ENCODE measurements at regions not wholly inside any gene's neighbourhood (a gene's known extent, or its start where the extent isn't known, plus 50 kb on each side); places are given as distances from the start of the nearest gene placed in this dataset.

DNA sequence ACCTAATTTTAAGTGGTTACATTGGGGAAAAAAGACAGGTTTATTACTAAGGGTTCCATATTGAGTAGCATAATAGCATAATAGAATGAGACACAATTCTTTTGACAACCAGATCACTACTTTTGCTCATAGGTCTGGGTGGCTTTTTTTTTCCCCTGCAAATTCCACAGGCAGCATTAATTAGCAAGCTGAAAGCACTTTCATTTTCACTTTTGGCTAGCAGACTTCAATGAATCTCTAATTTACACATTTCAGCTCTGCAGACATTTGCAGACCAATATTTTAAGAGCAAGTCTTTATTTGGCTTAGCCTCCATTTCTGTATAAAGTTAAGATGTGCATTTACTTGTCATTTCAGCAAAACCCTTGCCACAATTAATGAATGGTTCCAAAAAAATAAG is 185.5 kb downstream of the NOL4 start:
- TF ChIP-seq, protein P1, sequence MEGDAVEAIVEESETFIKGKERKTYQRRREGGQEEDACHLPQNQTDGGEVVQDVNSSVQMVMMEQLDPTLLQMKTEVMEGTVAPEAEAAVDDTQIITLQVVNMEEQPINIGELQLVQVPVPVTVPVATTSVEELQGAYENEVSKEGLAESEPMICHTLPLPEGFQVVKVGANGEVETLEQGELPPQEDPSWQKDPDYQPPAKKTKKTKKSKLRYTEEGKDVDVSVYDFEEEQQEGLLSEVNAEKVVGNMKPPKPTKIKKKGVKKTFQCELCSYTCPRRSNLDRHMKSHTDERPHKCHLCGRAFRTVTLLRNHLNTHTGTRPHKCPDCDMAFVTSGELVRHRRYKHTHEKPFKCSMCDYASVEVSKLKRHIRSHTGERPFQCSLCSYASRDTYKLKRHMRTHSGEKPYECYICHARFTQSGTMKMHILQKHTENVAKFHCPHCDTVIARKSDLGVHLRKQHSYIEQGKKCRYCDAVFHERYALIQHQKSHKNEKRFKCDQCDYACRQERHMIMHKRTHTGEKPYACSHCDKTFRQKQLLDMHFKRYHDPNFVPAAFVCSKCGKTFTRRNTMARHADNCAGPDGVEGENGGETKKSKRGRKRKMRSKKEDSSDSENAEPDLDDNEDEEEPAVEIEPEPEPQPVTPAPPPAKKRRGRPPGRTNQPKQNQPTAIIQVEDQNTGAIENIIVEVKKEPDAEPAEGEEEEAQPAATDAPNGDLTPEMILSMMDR (IDR thresholded peaks at IDR 0.05; ENCODE audit: low read depth, low read length) = no peak
- no peak for DNase-seq (ENCODE audit: low read depth, low spot score)
- H3K4me3 ChIP-seq (ENCODE audit: low read depth, low read length) = no peak overlapping the region
- in situ Hi-C loops (cut with HindIII; ENCODE audit: low sequenced_read_pairs) = no loop called here

DNA sequence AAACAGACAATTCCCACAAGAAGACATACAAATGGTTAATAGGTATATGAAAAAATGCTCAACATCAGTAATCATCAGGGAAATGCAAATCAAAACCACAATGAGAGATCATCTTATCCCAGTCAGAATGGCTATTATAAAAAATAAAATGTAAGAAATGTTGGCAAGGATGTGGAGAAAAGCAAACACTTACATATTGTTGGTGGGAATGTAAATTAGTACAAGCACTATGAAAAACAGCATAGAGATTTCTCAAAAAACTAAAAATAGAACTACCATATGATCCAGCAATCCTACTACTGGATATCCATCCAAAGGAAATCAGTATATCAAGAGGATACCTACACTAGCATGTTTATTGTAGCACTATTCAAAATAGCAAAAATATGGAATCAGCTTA is 186.6 kb downstream of the NOL4 start:
- no peak for DNase-seq (ENCODE audit: low read depth, low spot score)
- TF ChIP-seq, protein P1 (IDR thresholded peaks at IDR 0.05; ENCODE audit: low read depth, low read length) = no peak
- in situ Hi-C loops (cut with HindIII; ENCODE audit: low sequenced_read_pairs) = no loop called here
- H3K4me3 ChIP-seq (ENCODE audit: low read depth, low read length) = no peak overlapping the region

DNA sequence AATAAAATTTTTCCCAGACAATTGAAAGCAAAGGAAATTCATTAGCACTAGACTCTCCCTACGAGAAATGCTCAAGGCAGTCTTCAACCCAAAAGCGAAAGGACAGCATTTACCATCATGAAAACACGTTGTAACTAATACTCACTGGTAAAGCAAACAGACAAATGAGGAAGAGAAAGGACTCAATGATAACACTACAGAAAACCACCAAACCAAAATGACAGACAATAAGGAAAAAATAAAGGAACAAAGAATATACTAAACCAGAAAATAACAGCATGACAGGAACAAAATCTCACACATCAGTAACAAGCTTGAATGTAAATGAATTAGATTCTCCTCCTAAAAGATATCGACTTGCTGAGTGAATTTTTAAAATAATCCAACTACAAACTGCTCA is 190.7 kb downstream of the NOL4 start:
- no peak overlapping the region for H3K4me3 ChIP-seq (ENCODE audit: low read depth, low read length)
- in situ Hi-C loops (cut with HindIII; ENCODE audit: low sequenced_read_pairs) = no loop called here
- no peak for DNase-seq (ENCODE audit: low read depth, low spot score)
- TF ChIP-seq, protein P1 (IDR thresholded peaks at IDR 0.05; ENCODE audit: low read depth, low read length) = no peak

DNA sequence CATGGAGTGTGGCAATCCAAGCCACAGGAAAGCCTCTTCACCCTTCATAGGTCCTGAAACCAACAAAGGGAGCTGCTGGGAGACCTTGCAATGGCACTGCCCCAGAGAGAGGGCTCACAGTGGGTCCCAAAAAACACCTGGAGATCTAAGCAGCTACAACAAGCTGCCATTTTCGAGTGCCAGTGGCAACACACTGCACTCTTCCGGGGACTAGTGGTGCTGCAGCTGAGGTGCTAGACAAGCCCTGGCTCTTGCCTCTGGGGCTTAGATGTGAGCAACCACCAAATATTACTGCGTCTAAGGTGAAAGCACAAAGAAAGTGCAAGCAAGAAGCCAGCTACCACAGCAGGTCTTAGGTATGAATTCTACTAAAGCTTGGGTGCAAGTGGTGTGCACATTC is 192.9 kb downstream of the NOL4 start:
- TF ChIP-seq, protein P1 (IDR thresholded peaks at IDR 0.05; ENCODE audit: low read depth, low read length) = no peak
- no peak for DNase-seq (ENCODE audit: low read depth, low spot score)
- in situ Hi-C loops (cut with HindIII; ENCODE audit: low sequenced_read_pairs) = no loop called here
- no peak overlapping the region for H3K4me3 ChIP-seq (ENCODE audit: low read depth, low read length)

DNA sequence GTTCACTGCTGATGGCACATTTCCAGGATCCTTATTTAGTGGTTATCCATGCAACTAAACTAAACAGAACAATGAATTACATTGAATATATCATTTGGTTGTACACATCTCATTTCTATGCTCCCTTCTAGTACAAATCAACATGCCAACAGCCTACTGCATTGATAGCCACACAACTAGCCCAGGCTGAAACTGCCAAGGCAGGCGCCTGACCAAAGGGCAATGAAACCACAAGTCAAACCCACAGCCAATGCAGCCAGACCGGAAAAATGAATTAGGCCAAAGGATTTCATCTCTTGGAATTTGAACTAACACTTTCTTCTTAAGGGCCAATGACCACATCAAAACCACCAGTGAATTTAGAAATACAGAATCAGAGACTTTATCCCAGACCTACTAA is 196.4 kb downstream of the NOL4 start:
- DNase-seq (ENCODE audit: low read depth, low spot score) = peak; percentile 87
- H3K4me3 ChIP-seq (ENCODE audit: low read depth, low read length) = no peak overlapping the region
- TF ChIP-seq, protein P1 (IDR thresholded peaks at IDR 0.05; ENCODE audit: low read depth, low read length) = no peak
- in situ Hi-C loops (cut with HindIII; ENCODE audit: low sequenced_read_pairs) = no loop called here

DNA sequence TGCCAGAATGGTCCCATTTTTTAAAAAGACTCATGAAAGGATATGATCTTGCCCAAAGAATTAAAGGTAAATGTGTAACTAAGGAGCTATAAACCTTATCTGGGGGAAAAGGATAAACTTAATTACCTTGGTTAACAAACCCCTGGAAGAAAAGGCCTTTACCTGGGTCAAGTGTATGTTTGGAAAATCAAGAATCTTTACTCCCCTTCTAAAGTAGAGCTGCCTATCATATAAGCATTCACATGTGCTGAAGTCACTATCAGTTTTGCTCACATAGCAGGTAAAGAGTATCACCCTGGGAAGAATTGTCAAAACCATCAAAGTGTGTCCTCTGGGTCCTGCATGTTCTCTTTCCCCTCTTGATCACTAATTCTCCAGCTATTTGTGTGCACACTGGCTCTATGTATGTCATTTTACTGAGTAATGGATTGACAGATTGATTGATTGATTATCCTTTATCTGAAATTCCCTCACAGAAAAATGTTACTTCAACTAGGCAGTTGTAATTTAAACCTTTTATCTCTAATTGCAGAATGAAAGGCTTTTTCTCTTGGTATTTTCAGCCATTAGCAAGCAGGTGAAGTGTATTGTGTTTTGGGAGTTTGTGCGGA is 199.4 kb downstream of the NOL4 start:
- H3K4me3 ChIP-seq (ENCODE audit: low read depth, low read length) = no peak overlapping the region
- in situ Hi-C loops (cut with HindIII; ENCODE audit: low sequenced_read_pairs) = no loop called here
- TF ChIP-seq, protein P1 (IDR thresholded peaks at IDR 0.05; ENCODE audit: low read depth, low read length) = no peak
- DNase-seq (ENCODE audit: low read depth, low spot score) = no peak

DNA sequence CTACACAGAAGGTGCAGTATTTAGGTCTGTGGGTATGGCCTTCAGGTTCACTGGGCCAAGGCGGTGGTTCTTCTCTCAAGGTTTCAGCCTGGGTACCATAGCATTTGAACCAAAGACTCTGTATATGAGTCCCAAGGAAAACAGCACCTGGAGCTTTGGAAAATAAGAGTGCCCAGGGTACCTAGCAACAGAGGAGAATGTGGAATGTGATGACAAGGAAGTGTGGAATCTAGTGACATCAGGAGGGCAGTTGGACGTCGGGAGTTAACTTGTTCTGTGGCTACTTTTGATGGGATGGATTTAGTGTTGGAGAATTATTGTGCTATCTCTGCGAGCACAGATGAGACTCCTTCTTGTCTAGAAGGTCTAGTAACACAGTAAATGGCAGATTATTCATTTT is 201.2 kb downstream of the NOL4 start:
- in situ Hi-C loops (cut with HindIII; ENCODE audit: low sequenced_read_pairs) = no loop called here
- TF ChIP-seq, protein P1 (IDR thresholded peaks at IDR 0.05; ENCODE audit: low read depth, low read length) = no peak
- no peak overlapping the region for H3K4me3 ChIP-seq (ENCODE audit: low read depth, low read length)
- peak; percentile 59 for DNase-seq (ENCODE audit: low read depth, low spot score)
